ES-I3 (cell line): ENCODE measurements at regions not wholly inside any gene's neighbourhood (a gene's known extent, or its start where the extent isn't known, plus 50 kb on each side); places are given as distances from the start of the nearest gene placed in this dataset.
A peak's percentile ranks its signal among the peaks of the same experiment; 100 is the strongest.

Experiments
- H3K36me3 ChIP-seq: 2 replicates; pipeline ENCODE4 v1.6.1; 2013; ENCODE audit warnings: mild to moderate bottlenecking, low read length, control low read depth, moderate library complexity; ENCODE audit not compliant: insufficient read depth
- H3K4me1 ChIP-seq: 2 replicates; pipeline ENCODE4 v1.6.1; 2013; ENCODE audit warnings: mild to moderate bottlenecking, control low read depth, low read length; ENCODE audit not compliant: insufficient read depth
- H3K9ac ChIP-seq: 2 replicates; pipeline ENCODE4 v1.6.1; 2013; ENCODE audit warnings: low read depth, mild to moderate bottlenecking, low read length, moderate library complexity
- H3K9me3 ChIP-seq: 2 replicates; pipeline ENCODE4 v1.6.1; 2013; ENCODE audit warnings: mild to moderate bottlenecking, low read length, moderate library complexity; ENCODE audit not compliant: control insufficient read depth, insufficient read depth

GRCh38 chr18:47758000-47758399, 172.5 kb downstream of the SMAD2 start:
- Histone ChIP-seq H3K36me3 (no peaks in the 10 kb centered on the region), H3K9ac (no peak overlapping the region), H3K9me3 (no peaks in the 10 kb centered on the region)

GRCh38 chr18:47756364-47757016, 174.0 kb downstream of the SMAD2 start:
- H3K4me1 ChIP-seq = no peaks in the 10 kb centered on the region
- no peak overlapping the region for H3K9ac ChIP-seq
- no peaks in the 10 kb centered on the region for H3K9me3 ChIP-seq
- H3K36me3 ChIP-seq = no peaks in the 10 kb centered on the region

More at GRCh38 chr18:47758000-47758399, 172.5 kb downstream of the SMAD2 start:
- H3K4me1 ChIP-seq = no peaks in the 10 kb centered on the region

- Histone ChIP-seq H3K36me3 (no peaks in the 10 kb centered on the region), H3K9me3 (no peaks in the 10 kb centered on the region), H3K4me1 (no peaks in the 10 kb centered on the region), H3K9ac (no peak overlapping the region)
Observed at GRCh38 chr18:47755102-47755456, 175.4 kb downstream of the SMAD2 start.

GRCh38 chr18:47754311-47755101, 176.0 kb downstream of the SMAD2 start:
- Histone ChIP-seq H3K4me1 (no peaks in the 10 kb centered on the region), H3K9me3 (no peaks in the 10 kb centered on the region), H3K36me3 (no peaks in the 10 kb centered on the region), H3K9ac (peak overlapping the region; percentile 51; the same call in 1 of the 2 replicates)

GRCh38 chr18:47752796-47753645, 177.4 kb downstream of the SMAD2 start:
- Histone ChIP-seq H3K9ac (no peak overlapping the region), H3K4me1 (no peaks in the 10 kb centered on the region), H3K36me3 (no peaks in the 10 kb centered on the region), H3K9me3 (no peaks in the 10 kb centered on the region)

- H3K9me3 ChIP-seq = no peaks in the 10 kb centered on the region
Observed at GRCh38 chr18:47750889-47751423, 179.5 kb downstream of the SMAD2 start.

GRCh38 chr18:47749600-47749973, 180.9 kb downstream of the SMAD2 start:
- H3K36me3 ChIP-seq = no peaks in the 10 kb centered on the region
- no peak overlapping the region for H3K9ac ChIP-seq
- no peaks in the 10 kb centered on the region for H3K9me3 ChIP-seq
- no peaks in the 10 kb centered on the region for H3K4me1 ChIP-seq

More at GRCh38 chr18:47750889-47751423, 179.5 kb downstream of the SMAD2 start:
- Histone ChIP-seq H3K36me3 (no peaks in the 10 kb centered on the region), H3K4me1 (no peaks in the 10 kb centered on the region), H3K9ac (no peak overlapping the region)

- Histone ChIP-seq H3K36me3 (no peaks in the 10 kb centered on the region), H3K4me1 (no peaks in the 10 kb centered on the region), H3K9ac (peak overlapping the region; percentile 24; the same call in 1 of the 2 replicates), H3K9me3 (no peaks in the 10 kb centered on the region)
Observed at GRCh38 chr18:47748847-47749599, 181.4 kb downstream of the SMAD2 start.

GRCh38 chr18:47748093-47748796, 182.2 kb downstream of the SMAD2 start:
- Histone ChIP-seq H3K9ac (peak overlapping the region; percentile 24; the same call in 1 of the 2 replicates), H3K4me1 (no peaks in the 10 kb centered on the region), H3K9me3 (no peaks in the 10 kb centered on the region), H3K36me3 (no peaks in the 10 kb centered on the region)

- Histone ChIP-seq H3K9me3 (no peaks in the 10 kb centered on the region), H3K4me1 (no peaks in the 10 kb centered on the region), H3K36me3 (no peaks in the 10 kb centered on the region), H3K9ac (no peak overlapping the region)
Observed at GRCh38 chr18:47747260-47747795, 183.1 kb downstream of the SMAD2 start.

- Histone ChIP-seq H3K36me3 (no peaks in the 10 kb centered on the region), H3K9me3 (no peaks in the 10 kb centered on the region), H3K9ac (no peak overlapping the region), H3K4me1 (no peaks in the 10 kb centered on the region)
Observed at GRCh38 chr18:47746615-47747014, 183.8 kb downstream of the SMAD2 start.

- no peaks in the 10 kb centered on the region for H3K36me3 ChIP-seq
- no peaks in the 10 kb centered on the region for H3K4me1 ChIP-seq
- H3K9ac ChIP-seq = no peak overlapping the region
- H3K9me3 ChIP-seq = no peaks in the 10 kb centered on the region
Observed at GRCh38 chr18:47745227-47745626, 185.2 kb downstream of the SMAD2 start.

- no peaks in the 10 kb centered on the region for H3K36me3 ChIP-seq
- no peak overlapping the region for H3K9ac ChIP-seq
- no peaks in the 10 kb centered on the region for H3K4me1 ChIP-seq
- no peaks in the 10 kb centered on the region; the same call in 1 of the 2 replicates for H3K9me3 ChIP-seq
Observed at GRCh38 chr18:47737956-47738355, 192.5 kb downstream of the SMAD2 start.
